Thoracic aorta (tissue), 2 donors: ENCODE measurements at regions not wholly inside any gene's neighbourhood (a gene's known extent, or its start where the extent isn't known, plus 50 kb on each side); places are given as distances from the start of the nearest gene placed in this dataset.

ENCODE experiments used
- ATAC-seq: fragments of 150-250 bp; one replicate; pipeline ENCODE4 v1.8.0; 2017; ENCODE audit warnings: low read depth; ENCODE audit not compliant: insufficient number of reproducible peaks, low FRiP score
- DNase-seq: peaks from one replicate; pipeline ENCODE4 v3.0.0-alpha.2; 2020; ENCODE audit warnings: low spot score
- H3K27ac ChIP-seq, 2 donors: fragments of 200-600 bp; sonication (generic); 1 replicate in 1 of 2; 2 replicates in 1 of 2; pipeline ENCODE4 v1.5.1; 2016; ENCODE audit warnings: mild to moderate bottlenecking in 2 of 2, moderate library complexity in 2 of 2
- H3K27me3 ChIP-seq: fragments of 200-600 bp; sonication (generic); replicated peaks from 2 replicates; pipeline ENCODE4 v1.6.0; 2016; ENCODE audit warnings: mild to moderate bottlenecking; ENCODE audit not compliant: insufficient read depth
- H3K36me3 ChIP-seq: fragments of 200-600 bp; sonication (generic); one replicate; pipeline ENCODE4 v1.5.1; 2016
- H3K4me1 ChIP-seq, 2 donors: fragments of 200-600 bp; sonication (generic); 1 replicate in 1 of 2; 2 replicates in 1 of 2; pipeline versions ENCODE4 v1.5.1 to v1.6.0; 2016; ENCODE audit warnings: low read depth in 2 of 2, mild to moderate bottlenecking in 1 of 2; ENCODE audit not compliant: control insufficient read depth in 1 of 2
- H3K4me3 ChIP-seq: fragments of 200-600 bp; sonication (generic); 2 replicates; pipeline ENCODE4 v1.5.1; 2016; ENCODE audit warnings: mild to moderate bottlenecking
- H3K9me3 ChIP-seq: fragments of 200-600 bp; sonication (generic); 2 replicates; pipeline ENCODE4 v1.5.1; 2016
- TF ChIP-seq, protein P1 (sequence below): fragments of 200-600 bp; sonication (generic); IDR thresholded peaks from one replicate; pipeline ENCODE4 v1.5.1; 2019; ENCODE audit warnings: antibody characterized with exemption

GRCh38 chr7:25384788-25385505 lies 156.7 kb upstream of the NPVF start:
- no peaks in the 10 kb centered on the region for H3K27me3 ChIP-seq
- peaks cover 0 to 14% of the 10 kb centered on the region in 2 donors for H3K4me1 ChIP-seq
- H3K27ac ChIP-seq = no peak overlapping the region
- no peak overlapping the region for H3K4me3 ChIP-seq
- TF ChIP-seq, protein P1, sequence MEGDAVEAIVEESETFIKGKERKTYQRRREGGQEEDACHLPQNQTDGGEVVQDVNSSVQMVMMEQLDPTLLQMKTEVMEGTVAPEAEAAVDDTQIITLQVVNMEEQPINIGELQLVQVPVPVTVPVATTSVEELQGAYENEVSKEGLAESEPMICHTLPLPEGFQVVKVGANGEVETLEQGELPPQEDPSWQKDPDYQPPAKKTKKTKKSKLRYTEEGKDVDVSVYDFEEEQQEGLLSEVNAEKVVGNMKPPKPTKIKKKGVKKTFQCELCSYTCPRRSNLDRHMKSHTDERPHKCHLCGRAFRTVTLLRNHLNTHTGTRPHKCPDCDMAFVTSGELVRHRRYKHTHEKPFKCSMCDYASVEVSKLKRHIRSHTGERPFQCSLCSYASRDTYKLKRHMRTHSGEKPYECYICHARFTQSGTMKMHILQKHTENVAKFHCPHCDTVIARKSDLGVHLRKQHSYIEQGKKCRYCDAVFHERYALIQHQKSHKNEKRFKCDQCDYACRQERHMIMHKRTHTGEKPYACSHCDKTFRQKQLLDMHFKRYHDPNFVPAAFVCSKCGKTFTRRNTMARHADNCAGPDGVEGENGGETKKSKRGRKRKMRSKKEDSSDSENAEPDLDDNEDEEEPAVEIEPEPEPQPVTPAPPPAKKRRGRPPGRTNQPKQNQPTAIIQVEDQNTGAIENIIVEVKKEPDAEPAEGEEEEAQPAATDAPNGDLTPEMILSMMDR = no peak
- DNase-seq = no peak
- ATAC-seq = no peak
- H3K36me3 ChIP-seq = no peaks in the 10 kb centered on the region
- no peaks in the 10 kb centered on the region for H3K9me3 ChIP-seq

DNA sequence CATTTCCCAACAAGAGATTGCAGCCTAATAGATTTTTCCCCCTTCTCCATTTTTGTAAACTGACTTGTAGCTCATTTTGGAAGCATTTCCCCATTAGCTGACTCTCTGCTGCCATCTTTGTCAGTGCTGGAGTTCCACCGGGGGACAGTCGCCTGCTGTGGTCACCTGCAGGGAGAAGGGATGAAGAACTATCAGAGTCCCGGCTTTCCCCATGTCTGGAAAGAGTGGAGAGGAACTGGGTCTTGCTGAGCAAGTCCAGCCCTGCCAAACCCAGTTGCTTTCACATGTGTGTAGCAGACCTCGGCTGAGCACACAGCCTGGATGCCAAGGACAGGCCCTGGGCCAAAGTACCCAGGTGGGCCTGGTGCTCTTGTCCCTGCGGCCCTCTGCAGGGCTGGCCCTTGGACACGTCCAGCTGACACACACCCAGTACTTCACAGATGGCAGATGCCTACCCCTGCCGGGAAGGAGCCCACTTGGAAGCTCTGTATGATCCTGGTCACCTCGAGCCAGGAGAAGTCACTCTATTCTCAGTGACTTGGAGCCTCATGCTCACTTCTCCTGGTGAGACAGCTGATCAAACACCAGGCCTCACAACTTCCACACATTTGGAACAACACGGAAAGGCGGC lies 157.3 kb upstream of the NPVF start:
- ATAC-seq = no peak
- no peaks in the 10 kb centered on the region for H3K36me3 ChIP-seq
- no peak overlapping the region for H3K27ac ChIP-seq

DNA sequence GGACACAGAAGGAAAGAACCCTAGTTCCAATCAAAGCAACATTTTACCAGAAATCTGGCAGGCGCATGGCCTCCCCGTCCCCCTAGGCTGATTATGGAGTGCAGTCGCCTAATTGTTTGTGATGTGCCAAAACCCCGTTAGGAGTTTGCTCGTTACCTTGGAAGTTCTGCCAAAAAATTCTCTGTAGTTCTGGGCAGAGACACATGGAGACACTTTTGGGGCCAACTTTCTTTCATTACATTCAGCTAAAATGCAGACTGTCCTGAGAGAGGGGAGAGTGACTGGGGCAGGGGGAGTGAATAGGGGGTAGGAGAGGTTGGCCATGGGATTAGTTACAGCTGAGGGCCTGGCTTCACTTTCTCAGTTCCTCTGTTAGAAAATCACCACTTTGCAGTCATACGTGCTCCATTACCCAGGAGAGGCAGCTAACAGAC lies 158.0 kb upstream of the NPVF start:
- Histone ChIP-seq H3K36me3 (no peaks in the 10 kb centered on the region), H3K9me3 (no peaks in the 10 kb centered on the region), H3K4me1 (peaks cover 0 to 14% of the 10 kb centered on the region in 2 donors), H3K27me3 (no peaks in the 10 kb centered on the region), H3K27ac (no peak overlapping the region), H3K4me3 (no peak overlapping the region)
- TF ChIP-seq, protein P1 = no peak
- DNase-seq (no peak), ATAC-seq (no peak)

More for the DNA sequence above, 157.3 kb upstream of the NPVF start:
- no peaks in the 10 kb centered on the region for H3K27me3 ChIP-seq
- H3K9me3 ChIP-seq = no peaks in the 10 kb centered on the region
- DNase-seq = no peak
- TF ChIP-seq, protein P1 = no peak
- H3K4me1 ChIP-seq = peaks cover 0 to 14% of the 10 kb centered on the region in 2 donors
- no peak overlapping the region for H3K4me3 ChIP-seq

GRCh38 chr7:25388681-25389080 lies 160.4 kb upstream of the NPVF start:
- H3K9me3 ChIP-seq = no peaks in the 10 kb centered on the region
- TF ChIP-seq, protein P1 = no peak
- H3K36me3 ChIP-seq = no peaks in the 10 kb centered on the region
- no peak for ATAC-seq
- H3K27ac ChIP-seq = no peak overlapping the region
- DNase-seq = no peak
- no peaks in the 10 kb centered on the region for H3K27me3 ChIP-seq
- H3K4me1 ChIP-seq = peaks cover 7 to 37% of the 10 kb centered on the region in 2 donors
- H3K4me3 ChIP-seq = no peak overlapping the region

- DNase-seq (no peak), ATAC-seq (no peak)
- Histone ChIP-seq H3K27me3 (no peaks in the 10 kb centered on the region), H3K4me1 (peaks cover 11 to 46% of the 10 kb centered on the region in 2 donors), H3K27ac (no peak overlapping the region), H3K9me3 (no peaks in the 10 kb centered on the region), H3K4me3 (no peak overlapping the region), H3K36me3 (no peaks in the 10 kb centered on the region)
- TF ChIP-seq, protein P1 = peak; percentile 57
Measured at GRCh38 chr7:25389489-25390106, 161.3 kb upstream of the NPVF start.
